Type B pancreatic cell (in vitro differentiated cells): ENCODE measurements at regions not wholly inside any gene's neighbourhood (a gene's known extent, or its start where the extent isn't known, plus 50 kb on each side); places are given as distances from the start of the nearest gene placed in this dataset.
A peak's percentile ranks its signal among the peaks of the same experiment; 100 is the strongest.

Experiments
- DNase-seq: peaks from one replicate; pipeline ENCODE4 v3.0.0; 2021; ENCODE audit warnings: mixed read lengths; ENCODE audit not compliant: unreplicated experiment; ENCODE audit errors: extremely low spot score
- H3K27ac Mint-ChIP-seq: 2 replicates; pipeline ENCODE4 v1.8.0; 2021; ENCODE audit warnings: mild to moderate bottlenecking, mixed read lengths
- H3K27me3 Mint-ChIP-seq: 2 replicates; pipeline ENCODE4 v1.8.0; 2021; ENCODE audit warnings: mixed read lengths
- H3K36me3 Mint-ChIP-seq: 2 replicates; pipeline ENCODE4 v1.8.0; 2021; ENCODE audit warnings: mixed read lengths
- H3K4me1 Mint-ChIP-seq: one replicate; pipeline ENCODE4 v1.8.0; 2021; ENCODE audit warnings: mixed read lengths; ENCODE audit not compliant: unreplicated experiment
- H3K4me3 Mint-ChIP-seq: 2 replicates; pipeline ENCODE4 v1.8.0; 2021; ENCODE audit warnings: mild to moderate bottlenecking, mixed read lengths
- H3K9me3 Mint-ChIP-seq: 2 replicates; pipeline ENCODE4 v1.8.0; 2021; ENCODE audit warnings: mixed read lengths
- TF ChIP-seq, protein P1 (sequence below): fragments of 200-600 bp; sonication (generic); conservative IDR thresholded peaks from 2 replicates; pipeline ENCODE4 v1.5.0; 2021; ENCODE audit warnings: antibody characterized with exemption, mild to moderate bottlenecking

DNA sequence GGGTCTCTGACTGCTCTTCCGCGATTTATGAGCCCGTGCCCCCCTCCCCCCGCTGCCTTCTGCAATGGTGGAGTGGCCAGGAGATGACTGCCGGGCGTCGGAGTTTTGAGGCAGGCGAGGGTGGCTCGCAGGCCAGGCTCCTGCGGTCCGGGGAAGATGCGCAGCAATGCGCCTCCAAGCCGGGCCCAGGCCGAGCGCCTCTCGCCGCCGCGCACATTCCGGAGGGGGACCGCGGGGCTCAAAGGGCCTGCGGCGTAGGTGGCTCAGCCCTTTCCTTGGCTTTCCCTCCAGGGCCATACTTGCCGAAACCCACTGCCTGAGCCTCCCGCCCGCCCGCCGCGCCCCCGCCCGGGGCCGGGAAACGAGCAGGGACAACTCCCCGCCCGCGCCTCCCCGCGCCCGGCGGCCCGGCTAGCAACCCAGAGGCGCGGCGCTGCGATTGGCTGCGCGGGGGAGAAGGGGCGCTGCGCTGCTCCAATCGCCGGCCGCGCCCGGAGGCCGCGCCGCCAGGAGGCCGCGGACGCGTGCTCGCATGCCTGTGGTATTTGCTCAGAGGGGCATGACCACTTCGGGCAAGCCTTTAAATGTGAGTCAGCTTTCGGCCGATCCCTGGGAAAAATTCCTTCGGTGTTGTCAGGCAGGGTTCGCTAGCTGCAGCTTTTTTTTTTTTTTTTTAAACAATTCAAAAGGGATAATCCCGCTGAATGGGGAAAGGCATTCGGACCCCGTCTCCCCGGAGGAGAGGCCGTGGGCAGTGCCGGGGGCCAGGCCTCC is 157.9 kb upstream of the PARP11 start:
- H3K4me3 Mint-ChIP-seq, result peak overlapping the region; percentile 73
- H3K27ac Mint-ChIP-seq, result peak overlapping the region; percentile 90
- H3K4me1 Mint-ChIP-seq, result peaks cover 20% of the 10 kb centered on the region
- DNase-seq, result peak; percentile 94
- H3K36me3 Mint-ChIP-seq, result peaks cover 5% of the 10 kb centered on the region
- TF ChIP-seq, protein P1, sequence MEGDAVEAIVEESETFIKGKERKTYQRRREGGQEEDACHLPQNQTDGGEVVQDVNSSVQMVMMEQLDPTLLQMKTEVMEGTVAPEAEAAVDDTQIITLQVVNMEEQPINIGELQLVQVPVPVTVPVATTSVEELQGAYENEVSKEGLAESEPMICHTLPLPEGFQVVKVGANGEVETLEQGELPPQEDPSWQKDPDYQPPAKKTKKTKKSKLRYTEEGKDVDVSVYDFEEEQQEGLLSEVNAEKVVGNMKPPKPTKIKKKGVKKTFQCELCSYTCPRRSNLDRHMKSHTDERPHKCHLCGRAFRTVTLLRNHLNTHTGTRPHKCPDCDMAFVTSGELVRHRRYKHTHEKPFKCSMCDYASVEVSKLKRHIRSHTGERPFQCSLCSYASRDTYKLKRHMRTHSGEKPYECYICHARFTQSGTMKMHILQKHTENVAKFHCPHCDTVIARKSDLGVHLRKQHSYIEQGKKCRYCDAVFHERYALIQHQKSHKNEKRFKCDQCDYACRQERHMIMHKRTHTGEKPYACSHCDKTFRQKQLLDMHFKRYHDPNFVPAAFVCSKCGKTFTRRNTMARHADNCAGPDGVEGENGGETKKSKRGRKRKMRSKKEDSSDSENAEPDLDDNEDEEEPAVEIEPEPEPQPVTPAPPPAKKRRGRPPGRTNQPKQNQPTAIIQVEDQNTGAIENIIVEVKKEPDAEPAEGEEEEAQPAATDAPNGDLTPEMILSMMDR, result peak; percentile 15
- no peaks in the 10 kb centered on the region for H3K9me3 Mint-ChIP-seq
- H3K27me3 Mint-ChIP-seq, result peaks cover 23% of the 10 kb centered on the region

DNA sequence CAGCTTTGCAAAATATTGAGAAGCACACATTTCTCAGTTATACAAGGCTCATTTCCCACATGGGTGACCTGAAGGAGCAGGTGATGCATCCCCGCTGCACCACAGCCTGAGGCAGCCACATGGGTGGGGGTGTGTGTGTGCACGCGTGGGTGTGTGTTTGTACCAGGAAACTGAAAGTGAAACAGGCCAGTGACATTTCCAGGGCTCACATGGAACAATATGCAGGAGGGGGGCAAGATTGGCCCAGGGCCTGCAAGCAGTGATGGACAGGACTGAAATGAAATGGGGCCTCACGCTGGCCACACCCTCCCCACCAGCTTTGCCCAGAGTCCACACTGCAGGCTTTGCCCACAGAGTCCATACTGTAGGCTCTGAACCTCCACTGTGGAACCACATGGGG is 154.2 kb upstream of the PARP11 start:
- Mint-ChIP-seq H3K4me3 (no peak overlapping the region), H3K36me3 (peaks cover 5% of the 10 kb centered on the region), H3K27ac (peak overlapping the region; percentile 51), H3K9me3 (no peaks in the 10 kb centered on the region), H3K27me3 (peaks cover 30% of the 10 kb centered on the region), H3K4me1 (peaks cover 29% of the 10 kb centered on the region)
- no peak for DNase-seq
- TF ChIP-seq, protein P1, result no peak

DNA sequence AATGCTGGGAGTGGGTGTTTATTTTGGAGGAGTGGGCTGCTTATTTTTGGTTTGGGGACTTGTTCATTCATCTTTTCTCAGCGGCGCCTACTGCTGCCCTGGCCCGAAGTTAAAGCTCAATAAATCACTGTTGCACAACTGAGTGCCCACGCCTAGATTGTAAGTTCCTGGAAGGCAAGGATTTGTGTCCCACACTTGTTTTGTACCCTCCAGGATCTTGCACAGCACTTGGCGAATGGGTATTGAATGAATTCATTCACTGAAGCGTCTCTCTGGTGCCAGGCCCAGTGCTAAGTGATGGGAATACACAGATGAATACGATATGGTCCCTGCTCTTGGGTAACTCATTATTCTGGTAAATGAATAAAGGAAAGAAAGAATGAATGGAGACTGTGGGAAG is 153.3 kb upstream of the PARP11 start:
- Mint-ChIP-seq H3K27ac (no peak overlapping the region), H3K36me3 (peaks cover 5% of the 10 kb centered on the region), H3K27me3 (peaks cover 36% of the 10 kb centered on the region), H3K9me3 (no peaks in the 10 kb centered on the region), H3K4me1 (peaks cover 25% of the 10 kb centered on the region), H3K4me3 (peak overlapping the region; percentile 1)
- DNase-seq, result no peak
- TF ChIP-seq, protein P1, result no peak

DNA sequence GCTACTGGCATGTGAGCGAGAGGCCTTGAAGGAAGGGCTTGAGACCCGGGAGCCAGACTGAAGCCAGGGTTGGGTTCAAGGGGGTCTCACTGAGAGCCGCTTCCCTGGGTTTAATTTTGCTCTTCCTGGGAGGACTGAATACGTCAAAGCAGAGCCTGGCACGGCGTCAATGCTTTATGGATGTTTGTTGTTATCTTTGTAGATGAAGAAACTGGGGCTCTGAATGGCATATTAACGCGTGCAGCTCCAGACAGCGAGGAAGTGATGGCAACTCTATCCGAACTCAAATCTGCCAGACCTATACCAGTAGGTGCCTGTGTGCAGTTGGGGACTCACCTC is 152.8 kb upstream of the PARP11 start:
- H3K4me1 Mint-ChIP-seq, result peaks cover 25% of the 10 kb centered on the region
- peaks cover 41% of the 10 kb centered on the region for H3K27me3 Mint-ChIP-seq
- peak overlapping the region; percentile 1 for H3K4me3 Mint-ChIP-seq
- H3K27ac Mint-ChIP-seq, result peak overlapping the region; percentile 67
- peaks cover 8% of the 10 kb centered on the region for H3K36me3 Mint-ChIP-seq
- TF ChIP-seq, protein P1, result no peak
- no peak for DNase-seq
- H3K9me3 Mint-ChIP-seq, result no peaks in the 10 kb centered on the region

DNA sequence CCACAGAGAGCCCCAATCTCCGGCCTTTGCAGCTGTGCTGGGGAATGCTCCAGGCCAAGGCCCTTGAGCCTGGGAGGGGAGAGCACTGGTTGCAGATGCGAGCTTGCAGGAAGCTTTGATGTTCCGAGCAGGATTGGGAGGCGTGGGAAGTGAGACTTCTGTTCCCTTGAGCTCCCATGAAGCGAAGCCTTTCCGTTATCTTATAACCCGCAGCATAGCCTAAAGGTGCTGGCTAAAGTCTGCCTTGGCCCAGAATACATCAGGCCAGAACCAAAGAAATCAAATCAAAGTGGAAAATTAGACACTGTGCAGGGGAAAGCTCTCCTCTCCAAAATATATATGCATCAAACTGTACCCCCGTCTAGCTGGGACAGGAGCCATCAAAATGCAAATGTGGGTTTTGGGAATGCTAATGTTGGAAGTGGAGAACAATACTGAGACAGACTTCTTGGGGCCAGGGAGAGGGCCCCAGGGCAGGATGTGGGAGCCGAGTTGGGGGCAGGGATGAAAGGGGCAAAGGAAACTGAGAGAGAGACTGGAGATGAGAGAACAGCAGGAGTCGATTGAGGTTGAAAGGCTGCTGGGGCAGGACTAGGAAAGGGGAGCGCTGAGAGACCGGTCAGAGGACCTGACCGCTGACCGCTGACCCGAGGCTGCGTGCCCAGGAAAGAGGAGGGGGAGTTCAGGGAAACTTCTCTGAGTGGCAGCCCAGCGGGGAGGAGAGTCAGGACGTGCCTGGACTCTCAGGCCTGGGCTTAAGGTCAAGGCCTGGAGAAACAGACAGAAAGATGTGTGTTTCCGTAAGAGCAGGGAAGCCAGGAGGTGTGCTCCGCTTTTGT is 152.2 kb upstream of the PARP11 start:
- DNase-seq, result no peak
- Mint-ChIP-seq H3K4me3 (peak overlapping the region; percentile 29), H3K27me3 (peaks cover 43% of the 10 kb centered on the region), H3K27ac (peak overlapping the region; percentile 67), H3K4me1 (peaks cover 25% of the 10 kb centered on the region), H3K36me3 (peaks cover 8% of the 10 kb centered on the region), H3K9me3 (no peaks in the 10 kb centered on the region)
- TF ChIP-seq, protein P1, result no peak
